ENCODE measurements at regions not wholly inside any gene's neighbourhood (a gene's known extent, or its start where the extent isn't known, plus 50 kb on each side); places are given as distances from the start of the nearest gene placed in this dataset.

DNA sequence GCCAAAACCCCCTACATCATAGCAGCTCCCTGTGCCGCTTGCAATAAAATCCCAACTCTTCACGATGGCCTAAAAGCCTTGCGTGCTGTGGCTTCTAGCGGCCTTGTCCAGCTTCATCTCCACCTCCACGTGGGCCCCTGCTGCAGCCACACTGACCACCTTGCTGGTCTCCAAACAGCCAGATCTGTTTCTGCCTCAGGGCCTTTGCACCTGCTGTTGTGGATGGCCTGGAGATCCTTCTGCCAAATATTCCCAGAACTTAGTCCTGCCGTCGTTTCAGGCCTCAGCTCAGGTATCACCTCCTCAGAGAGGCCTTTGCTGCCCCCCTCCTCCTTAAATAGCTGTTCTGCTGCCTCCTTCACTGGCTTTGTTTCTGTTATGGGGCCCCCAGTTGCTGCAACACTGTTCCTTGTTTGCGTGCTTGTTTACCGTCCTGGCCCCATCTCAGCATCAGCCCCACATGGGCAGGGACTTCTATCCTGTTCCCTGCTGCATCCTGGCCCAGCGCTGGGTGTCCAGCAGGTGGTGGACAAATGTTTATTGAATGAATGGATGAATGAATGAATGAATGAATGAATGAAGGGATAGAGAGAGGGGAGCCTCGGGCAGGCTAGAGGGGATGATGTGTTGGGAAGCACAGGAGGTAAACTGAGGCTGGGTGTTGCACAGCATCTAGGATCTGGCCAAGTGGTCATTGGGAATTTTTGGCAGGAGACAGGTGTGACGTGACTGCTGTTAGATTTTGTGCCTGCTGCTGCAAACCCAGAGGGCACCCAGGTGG is 171.0 kb upstream of the GSE1 start:
- intact Hi-C loops (cut with DNase I; ENCODE audit: low total_unique reads) (no loop called here), in situ Hi-C loops (cut with MboI; ENCODE audit: low sequenced_read_pairs in 4 of 4) (no loop called here)
- Histone ChIP-seq H3K27ac (no peak overlapping the region), H3K4me3 (no peak overlapping the region), H3K27me3 (no peaks in the 10 kb centered on the region), H3K36me3 (no peaks in the 10 kb centered on the region), H3K9me3 (no peaks in the 10 kb centered on the region), H3K4me1 (no peaks in the 10 kb centered on the region)
- no peak for ATAC-seq
- no peak for TF ChIP-seq POLR2A (IDR thresholded peaks at IDR 0.05)
- TF ChIP-seq, protein P1, sequence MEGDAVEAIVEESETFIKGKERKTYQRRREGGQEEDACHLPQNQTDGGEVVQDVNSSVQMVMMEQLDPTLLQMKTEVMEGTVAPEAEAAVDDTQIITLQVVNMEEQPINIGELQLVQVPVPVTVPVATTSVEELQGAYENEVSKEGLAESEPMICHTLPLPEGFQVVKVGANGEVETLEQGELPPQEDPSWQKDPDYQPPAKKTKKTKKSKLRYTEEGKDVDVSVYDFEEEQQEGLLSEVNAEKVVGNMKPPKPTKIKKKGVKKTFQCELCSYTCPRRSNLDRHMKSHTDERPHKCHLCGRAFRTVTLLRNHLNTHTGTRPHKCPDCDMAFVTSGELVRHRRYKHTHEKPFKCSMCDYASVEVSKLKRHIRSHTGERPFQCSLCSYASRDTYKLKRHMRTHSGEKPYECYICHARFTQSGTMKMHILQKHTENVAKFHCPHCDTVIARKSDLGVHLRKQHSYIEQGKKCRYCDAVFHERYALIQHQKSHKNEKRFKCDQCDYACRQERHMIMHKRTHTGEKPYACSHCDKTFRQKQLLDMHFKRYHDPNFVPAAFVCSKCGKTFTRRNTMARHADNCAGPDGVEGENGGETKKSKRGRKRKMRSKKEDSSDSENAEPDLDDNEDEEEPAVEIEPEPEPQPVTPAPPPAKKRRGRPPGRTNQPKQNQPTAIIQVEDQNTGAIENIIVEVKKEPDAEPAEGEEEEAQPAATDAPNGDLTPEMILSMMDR (IDR thresholded peaks at IDR 0.05 in 4 of 5, conservative IDR thresholded peaks at IDR 0.05 in 1 of 5) = no peak
- no peak for DNase-seq

DNA sequence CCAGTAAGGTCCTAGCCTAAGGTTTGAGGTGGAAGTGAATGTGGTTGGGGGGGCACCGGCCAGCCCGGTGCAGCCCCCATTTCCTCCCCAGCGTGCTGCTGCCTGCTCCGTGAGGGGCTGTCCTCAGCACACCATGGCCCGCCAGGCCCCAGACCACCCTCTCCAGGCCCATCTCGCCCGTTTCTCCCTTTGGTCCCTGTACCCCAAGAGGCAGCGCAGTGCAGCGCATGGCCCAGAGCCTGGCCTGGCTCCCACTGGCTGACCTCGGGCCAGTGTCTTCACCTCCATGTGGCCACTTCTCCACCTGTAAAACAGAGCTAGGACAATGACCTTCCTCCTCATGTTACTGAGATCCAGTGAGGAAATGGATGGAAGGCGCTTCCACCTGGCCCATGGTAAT is 170.0 kb upstream of the GSE1 start:
- Histone ChIP-seq H3K4me3 (no peak overlapping the region), H3K9me3 (no peaks in the 10 kb centered on the region), H3K27ac (no peak overlapping the region), H3K4me1 (peaks cover 8 to 9% of the 10 kb centered on the region in 2 donors), H3K36me3 (no peaks in the 10 kb centered on the region), H3K27me3 (no peaks in the 10 kb centered on the region)
- ATAC-seq = no peak
- intact Hi-C loops (cut with DNase I; ENCODE audit: low total_unique reads) = no loop called here
- DNase-seq = no peak
- TF ChIP-seq, protein P1 (IDR thresholded peaks at IDR 0.05 in 4 of 5, conservative IDR thresholded peaks at IDR 0.05 in 1 of 5) = no peak
- no peak for TF ChIP-seq POLR2A (IDR thresholded peaks at IDR 0.05)
- in situ Hi-C loops (cut with MboI; ENCODE audit: low sequenced_read_pairs in 4 of 4) = no loop called here

DNA sequence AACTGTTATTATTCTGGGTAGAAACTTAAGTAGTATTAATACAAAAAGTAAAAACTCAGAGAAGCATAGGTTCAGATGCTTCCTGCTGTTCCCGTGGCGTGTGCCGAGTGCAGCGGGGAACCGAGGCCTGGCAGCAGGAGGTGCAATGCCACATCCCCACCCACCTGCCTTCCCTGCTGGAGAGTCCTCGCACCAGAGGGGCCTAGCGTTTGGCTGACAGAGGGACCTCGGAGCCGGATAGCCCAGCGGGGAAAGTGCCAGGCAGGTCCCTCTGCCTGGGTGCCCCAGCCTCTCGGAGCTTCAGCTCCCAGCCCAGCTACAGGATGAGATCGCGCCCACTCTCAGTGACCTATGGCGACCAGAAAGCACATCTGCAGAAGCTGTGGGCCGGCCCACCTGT is 169.6 kb upstream of the GSE1 start:
- no peak for ATAC-seq
- no peaks in the 10 kb centered on the region for H3K27me3 ChIP-seq
- H3K36me3 ChIP-seq = no peaks in the 10 kb centered on the region
- no peak overlapping the region for H3K27ac ChIP-seq
- H3K9me3 ChIP-seq = no peaks in the 10 kb centered on the region
- no peak overlapping the region for H3K4me3 ChIP-seq
- intact Hi-C loops (cut with DNase I; ENCODE audit: low total_unique reads) = no loop called here
- DNase-seq = no peak
- in situ Hi-C loops (cut with MboI; ENCODE audit: low sequenced_read_pairs in 4 of 4) = no loop called here
- TF ChIP-seq, protein P1 (IDR thresholded peaks at IDR 0.05 in 4 of 5, conservative IDR thresholded peaks at IDR 0.05 in 1 of 5) = no peak
- TF ChIP-seq POLR2A (IDR thresholded peaks at IDR 0.05) = no peak
- H3K4me1 ChIP-seq = peaks cover 12 to 13% of the 10 kb centered on the region in 2 donors

DNA sequence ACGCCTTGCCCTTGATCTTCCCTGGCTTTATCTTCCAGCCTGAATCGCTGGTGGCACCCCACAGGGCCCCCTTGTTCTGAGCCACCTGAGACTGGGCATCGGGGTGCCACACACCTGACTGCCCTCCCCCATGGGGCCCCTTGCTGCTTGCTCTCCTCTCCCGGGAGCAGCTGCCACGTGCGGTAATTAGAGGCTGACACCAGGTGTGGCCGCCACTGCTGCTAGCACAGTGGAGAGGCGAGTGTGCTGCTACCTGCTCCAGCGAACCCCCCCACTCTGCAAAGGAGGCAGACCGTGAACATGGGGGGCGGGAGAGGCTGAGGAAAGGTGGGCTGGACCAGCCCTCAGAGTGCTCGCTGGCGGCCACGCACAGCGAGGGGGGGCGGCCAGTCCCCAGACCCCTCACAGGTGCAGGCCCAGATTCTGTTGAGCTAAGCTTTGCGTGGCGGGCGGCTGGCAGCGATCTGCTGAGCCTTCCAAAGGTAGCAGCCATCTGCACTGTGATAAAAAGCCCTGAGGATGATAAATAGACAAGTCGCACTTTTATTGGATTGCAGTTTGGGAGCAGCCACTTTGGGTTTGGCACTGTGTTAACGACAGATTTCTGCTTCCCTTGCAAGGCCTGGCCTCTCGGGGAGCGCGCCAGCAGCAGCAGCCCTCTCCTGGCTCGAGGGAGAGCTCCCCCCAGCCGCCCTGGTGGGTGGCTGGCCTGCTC is 167.9 kb upstream of the GSE1 start:
- no peak for DNase-seq
- Histone ChIP-seq H3K27me3 (no peaks in the 10 kb centered on the region), H3K4me1 (peaks cover 25 to 27% of the 10 kb centered on the region in 2 donors), H3K36me3 (no peaks in the 10 kb centered on the region), H3K4me3 (no peak overlapping the region), H3K27ac (no peak overlapping the region), H3K9me3 (no peaks in the 10 kb centered on the region)
- in situ Hi-C loops (cut with MboI; ENCODE audit: low sequenced_read_pairs in 4 of 4) = no loop called here
- intact Hi-C loops (cut with DNase I; ENCODE audit: low total_unique reads) = no loop called here
- no peak for ATAC-seq
- TF ChIP-seq, protein P1 (IDR thresholded peaks at IDR 0.05 in 4 of 5, conservative IDR thresholded peaks at IDR 0.05 in 1 of 5) = no peak
- no peak for TF ChIP-seq POLR2A (IDR thresholded peaks at IDR 0.05)
